Keratinocyte (primary cell): ENCODE measurements at regions not wholly inside any gene's neighbourhood (a gene's known extent, or its start where the extent isn't known, plus 50 kb on each side); places are given as distances from the start of the nearest gene placed in this dataset.

Experiments used
- DNase-seq: peaks from one replicate; pipeline ENCODE4 v3.0.0-alpha.2; 2011; ENCODE audit warnings: low read depth, missing footprints, low spot score
- FAIRE-seq: peaks from 2 replicates; lab custom pipeline; 2011; peaks lifted over from hg19 to GRCh38; lab: Jason Lieb, UNC
- H2AFZ ChIP-seq: 2 replicates; pipeline ENCODE4 v1.6.0; 2012; ENCODE audit warnings: low read length, control low read depth, inconsistent platforms; ENCODE audit not compliant: control insufficient read depth
- H3K27ac ChIP-seq: 2 replicates; pipeline ENCODE4 v1.5.1; 2011; ENCODE audit warnings: low read length; ENCODE audit not compliant: control insufficient read depth, insufficient read depth
- H3K27me3 ChIP-seq: 3 replicates; pipeline ENCODE4 v1.6.0; 2011; ENCODE audit warnings: low read length; ENCODE audit not compliant: control insufficient read depth, insufficient read depth; ENCODE audit errors: extremely low read depth
- H3K36me3 ChIP-seq, 2 experiments: 2 replicates in 1 of 2; 3 replicates in 1 of 2; pipeline ENCODE4 v1.5.1; 2011; ENCODE audit warnings: low read length in 2 of 2, mild to moderate bottlenecking in 1 of 2; ENCODE audit not compliant: control insufficient read depth in 2 of 2, insufficient read depth in 2 of 2; ENCODE audit errors: extremely low read depth in 1 of 2
- H3K4me1 ChIP-seq: 3 replicates; pipeline ENCODE4 v1.5.1; 2011; ENCODE audit warnings: low read length; ENCODE audit not compliant: control insufficient read depth, insufficient read depth; ENCODE audit errors: extremely low read depth
- H3K4me2 ChIP-seq: 3 replicates; pipeline ENCODE4 v1.6.0; 2011; ENCODE audit warnings: low read depth, low read length; ENCODE audit not compliant: control insufficient read depth, insufficient read depth; ENCODE audit errors: extremely low read depth
- H3K4me3 ChIP-seq, 3 experiments: fragments of 200-600 bp in 1 of 3; sonication (generic) in 1 of 3; 2 replicates in 2 of 3; 3 replicates in 1 of 3; pipeline ENCODE4 v1.5.1; 2011 to 2016; ENCODE audit warnings: low read length in 3 of 3, mild to moderate bottlenecking in 3 of 3, control low read depth in 2 of 3, inconsistent platforms in 1 of 3, low read depth in 1 of 3, mixed read lengths in 1 of 3, mixed run types in 1 of 3, moderate library complexity in 1 of 3; ENCODE audit not compliant: control insufficient read depth in 2 of 3, insufficient read depth in 2 of 3; ENCODE audit errors: extremely low read depth in 1 of 3
- H3K79me2 ChIP-seq: 2 replicates; pipeline ENCODE4 v1.6.0; 2012; ENCODE audit warnings: low read length; ENCODE audit not compliant: control insufficient read depth, insufficient read depth
- H3K9ac ChIP-seq: 3 replicates; pipeline ENCODE4 v1.6.0; 2011; ENCODE audit warnings: low read length; ENCODE audit not compliant: control insufficient read depth, insufficient read depth; ENCODE audit errors: extremely low read depth
- H3K9me1 ChIP-seq: 3 replicates; pipeline ENCODE4 v1.6.0; 2011; ENCODE audit warnings: low read length; ENCODE audit not compliant: control insufficient read depth, insufficient read depth; ENCODE audit errors: extremely low read depth
- H3K9me3 ChIP-seq: 2 replicates; pipeline ENCODE4 v1.5.1; 2012; ENCODE audit warnings: low read depth, low read length; ENCODE audit not compliant: control insufficient read depth
- H4K20me1 ChIP-seq: 3 replicates; pipeline ENCODE4 v1.6.0; 2011; ENCODE audit warnings: low read length; ENCODE audit not compliant: control insufficient read depth, insufficient read depth; ENCODE audit errors: extremely low read depth
- EZH2 ChIP-seq: IDR thresholded peaks from one replicate; pipeline ENCODE4 v1.6.1; 2012; ENCODE audit warnings: inconsistent platforms, mild to moderate bottlenecking, low read length, moderate library complexity
- dilution Hi-C: fragments of 300-500 bp; cut with MboI; formaldehyde crosslinking; loops from one replicate; pipeline ENCODE4 v1.7.0; 2020; ENCODE audit warnings: low sequenced_read_pairs; ENCODE audit not compliant: extremely low pct_ligation_motif_present
- TF ChIP-seq, protein P1 (sequence below), 3 experiments: IDR thresholded peaks in 1 of 3; conservative IDR thresholded peaks in 1 of 3; optimal IDR thresholded peaks in 1 of 3; 2 replicates in 2 of 3; 3 replicates in 1 of 3; pipeline versions ENCODE3 to v1.5.1; 2011; ENCODE audit warnings: low read length in 3 of 3, mild to moderate bottlenecking in 3 of 3, moderate library complexity in 2 of 3, control low read depth in 1 of 3, inconsistent platforms in 1 of 3; ENCODE audit not compliant: insufficient read depth in 2 of 3; ENCODE audit errors: extremely low read depth in 1 of 3

- no peak for TF ChIP-seq EZH2
- TF ChIP-seq, protein P1, sequence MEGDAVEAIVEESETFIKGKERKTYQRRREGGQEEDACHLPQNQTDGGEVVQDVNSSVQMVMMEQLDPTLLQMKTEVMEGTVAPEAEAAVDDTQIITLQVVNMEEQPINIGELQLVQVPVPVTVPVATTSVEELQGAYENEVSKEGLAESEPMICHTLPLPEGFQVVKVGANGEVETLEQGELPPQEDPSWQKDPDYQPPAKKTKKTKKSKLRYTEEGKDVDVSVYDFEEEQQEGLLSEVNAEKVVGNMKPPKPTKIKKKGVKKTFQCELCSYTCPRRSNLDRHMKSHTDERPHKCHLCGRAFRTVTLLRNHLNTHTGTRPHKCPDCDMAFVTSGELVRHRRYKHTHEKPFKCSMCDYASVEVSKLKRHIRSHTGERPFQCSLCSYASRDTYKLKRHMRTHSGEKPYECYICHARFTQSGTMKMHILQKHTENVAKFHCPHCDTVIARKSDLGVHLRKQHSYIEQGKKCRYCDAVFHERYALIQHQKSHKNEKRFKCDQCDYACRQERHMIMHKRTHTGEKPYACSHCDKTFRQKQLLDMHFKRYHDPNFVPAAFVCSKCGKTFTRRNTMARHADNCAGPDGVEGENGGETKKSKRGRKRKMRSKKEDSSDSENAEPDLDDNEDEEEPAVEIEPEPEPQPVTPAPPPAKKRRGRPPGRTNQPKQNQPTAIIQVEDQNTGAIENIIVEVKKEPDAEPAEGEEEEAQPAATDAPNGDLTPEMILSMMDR (optimal IDR thresholded peaks at IDR 0.05 in 1 of 3, IDR thresholded peaks at IDR 0.05 in 1 of 3, conservative IDR thresholded peaks at IDR 0.05 in 1 of 3; ENCODE audit: extremely low read depth in 1 of 3, insufficient read depth in 2 of 3, low read length in 3 of 3) = no peak
- Histone ChIP-seq H4K20me1 (no peaks in the 10 kb centered on the region), H3K9me3 (no peaks in the 10 kb centered on the region), H3K4me1 (peaks cover 10% of the 10 kb centered on the region), H3K9me1 (no peaks in the 10 kb centered on the region), H3K4me3 (no peak overlapping the region), H3K9ac (no peak overlapping the region), H3K27ac (peak overlapping the region; percentile 39), H3K36me3 (no peaks in the 10 kb centered on the region), H3K27me3 (no peaks in the 10 kb centered on the region), H2AFZ (no peak overlapping the region), H3K79me2 (no peaks in the 10 kb centered on the region), H3K4me2 (peak overlapping the region; percentile 26)
- no peak for FAIRE-seq
- DNase-seq = no peak
- dilution Hi-C loops = no loop called here
Observed at GRCh38 chr18:39648616-39649015, 2083.0 kb upstream of the CELF4 start.

- peak; percentile 96 for FAIRE-seq
- H2AFZ ChIP-seq = no peak overlapping the region
- dilution Hi-C loops = no loop called here
Observed at GRCh38 chr18:39647627-39648534, 2082.3 kb upstream of the CELF4 start.

More at GRCh38 chr18:39647627-39648534, 2082.3 kb upstream of the CELF4 start:
- Histone ChIP-seq H3K27ac (peak overlapping the region; percentile 39), H3K9ac (no peak overlapping the region), H3K9me1 (no peaks in the 10 kb centered on the region), H3K36me3 (no peaks in the 10 kb centered on the region), H3K27me3 (no peaks in the 10 kb centered on the region), H3K4me1 (peaks cover 10% of the 10 kb centered on the region), H3K79me2 (no peaks in the 10 kb centered on the region), H3K4me3 (no peak overlapping the region), H3K4me2 (peak overlapping the region; percentile 26), H4K20me1 (no peaks in the 10 kb centered on the region), H3K9me3 (no peaks in the 10 kb centered on the region)
- DNase-seq = peak; percentile 11
- TF ChIP-seq, protein P1 (optimal IDR thresholded peaks at IDR 0.05 in 1 of 3, IDR thresholded peaks at IDR 0.05 in 1 of 3, conservative IDR thresholded peaks at IDR 0.05 in 1 of 3; ENCODE audit: extremely low read depth in 1 of 3, insufficient read depth in 2 of 3, low read length in 3 of 3) = no peak
- TF ChIP-seq EZH2 = no peak
